Tibial nerve (tissue), 4 donors: ENCODE measurements at regions not wholly inside any gene's neighbourhood (a gene's known extent, or its start where the extent isn't known, plus 50 kb on each side); places are given as distances from the start of the nearest gene placed in this dataset.

Experiments used
- DNase-seq, 2 donors: peaks; one replicate each; pipeline ENCODE4 v3.0.0-alpha.2; 2019; ENCODE audit warnings: low spot score in 2 of 2
- H3K27ac ChIP-seq, 4 donors: fragments of 200-600 bp; sonication (generic) in 3 of 4; one replicate each; pipeline ENCODE4 v1.5.1; 2017 to 2019; ENCODE audit warnings: mild to moderate bottlenecking in 1 of 4
- H3K27me3 ChIP-seq, 2 donors: fragments of 200-600 bp; sonication (generic) in 1 of 2; one replicate each; pipeline versions ENCODE4 v1.5.1 to v1.6.0; 2017 to 2019
- H3K36me3 ChIP-seq, 3 donors: fragments of 200-600 bp; sonication (generic); one replicate each; pipeline ENCODE4 v1.5.1; 2018 to 2019
- H3K4me1 ChIP-seq, 4 donors: fragments of 200-600 bp; sonication (generic) in 3 of 4; one replicate each; pipeline ENCODE4 v1.5.1; 2017 to 2019
- H3K4me3 ChIP-seq, 4 donors: fragments of 200-600 bp; sonication (generic) in 3 of 4; one replicate each; pipeline ENCODE4 v1.5.1; 2017 to 2019; ENCODE audit warnings: mild to moderate bottlenecking in 1 of 4, moderate library complexity in 1 of 4
- H3K9me3 ChIP-seq, 4 donors: fragments of 200-600 bp; sonication (generic) in 3 of 4; one replicate each; pipeline ENCODE4 v1.5.1; 2017 to 2019
- EP300 ChIP-seq, 2 donors: sonication (generic); formaldehyde crosslinking; IDR thresholded peaks; one replicate each; pipeline ENCODE4 v1.6.1; 2017; ENCODE audit warnings: antibody characterized with exemption in 2 of 2, mild to moderate bottlenecking in 1 of 2
- POLR2A ChIP-seq, 2 donors: fragments of 450-650 bp; IDR thresholded peaks; one replicate each; pipeline ENCODE4 v1.6.1; 2017; ENCODE audit warnings: antibody characterized with exemption in 2 of 2, mild to moderate bottlenecking in 2 of 2, moderate library complexity in 2 of 2
- WGBS, 2 donors: methylation state at CpG; one replicate each; pipeline ENCODE4 v1.1.5; 2018; 5-methylcytosine and 5-hydroxymethylcytosine counted together
- TF ChIP-seq, protein P1 (sequence below), 5 experiments: fragments of 200-600 bp in 3 of 5; fragments of 450-650 bp in 2 of 5; sonication (generic) in 3 of 5; IDR thresholded peaks; one replicate each; pipeline ENCODE4 v1.5.1; 2016 to 2019; ENCODE audit warnings: antibody characterized with exemption in 5 of 5, mild to moderate bottlenecking in 3 of 5, moderate library complexity in 2 of 5

DNA sequence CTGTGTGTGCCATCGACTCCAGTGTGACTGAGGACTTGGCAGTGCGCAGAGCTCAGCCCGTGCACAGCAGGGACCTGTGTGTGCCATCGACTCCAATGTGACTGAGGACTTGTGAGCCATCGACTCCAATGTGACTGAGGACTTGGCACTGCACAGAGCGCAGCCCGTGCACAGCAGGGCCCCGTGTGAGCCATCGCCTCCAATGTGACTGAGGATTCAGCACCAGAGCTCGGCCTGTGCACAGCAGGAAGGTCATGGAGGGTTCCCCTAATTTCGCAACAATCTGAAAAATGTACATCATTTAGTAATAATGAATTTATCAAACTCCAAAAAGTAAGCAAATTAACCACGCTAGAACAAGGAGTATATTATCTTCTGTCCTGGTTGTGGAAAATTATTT lies 348.3 kb upstream of the B3GAT1 start:
- Histone ChIP-seq H3K4me3 (no peak overlapping the region), H3K36me3 (no peaks in the 10 kb centered on the region), H3K27me3 (no peaks in the 10 kb centered on the region), H3K4me1 (no peaks in the 10 kb centered on the region), H3K27ac (no peak overlapping the region), H3K9me3 (no peaks in the 10 kb centered on the region)
- no peak for TF ChIP-seq POLR2A (IDR thresholded peaks at IDR 0.05)
- TF ChIP-seq EP300 (IDR thresholded peaks at IDR 0.05): no peak
- TF ChIP-seq, protein P1, sequence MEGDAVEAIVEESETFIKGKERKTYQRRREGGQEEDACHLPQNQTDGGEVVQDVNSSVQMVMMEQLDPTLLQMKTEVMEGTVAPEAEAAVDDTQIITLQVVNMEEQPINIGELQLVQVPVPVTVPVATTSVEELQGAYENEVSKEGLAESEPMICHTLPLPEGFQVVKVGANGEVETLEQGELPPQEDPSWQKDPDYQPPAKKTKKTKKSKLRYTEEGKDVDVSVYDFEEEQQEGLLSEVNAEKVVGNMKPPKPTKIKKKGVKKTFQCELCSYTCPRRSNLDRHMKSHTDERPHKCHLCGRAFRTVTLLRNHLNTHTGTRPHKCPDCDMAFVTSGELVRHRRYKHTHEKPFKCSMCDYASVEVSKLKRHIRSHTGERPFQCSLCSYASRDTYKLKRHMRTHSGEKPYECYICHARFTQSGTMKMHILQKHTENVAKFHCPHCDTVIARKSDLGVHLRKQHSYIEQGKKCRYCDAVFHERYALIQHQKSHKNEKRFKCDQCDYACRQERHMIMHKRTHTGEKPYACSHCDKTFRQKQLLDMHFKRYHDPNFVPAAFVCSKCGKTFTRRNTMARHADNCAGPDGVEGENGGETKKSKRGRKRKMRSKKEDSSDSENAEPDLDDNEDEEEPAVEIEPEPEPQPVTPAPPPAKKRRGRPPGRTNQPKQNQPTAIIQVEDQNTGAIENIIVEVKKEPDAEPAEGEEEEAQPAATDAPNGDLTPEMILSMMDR (IDR thresholded peaks at IDR 0.05): no peak
- DNase-seq: no peak
- 58 to 67% methylated on average over 9 to 10 of the region's 12 CpGs for WGBS, 2 donors

DNA sequence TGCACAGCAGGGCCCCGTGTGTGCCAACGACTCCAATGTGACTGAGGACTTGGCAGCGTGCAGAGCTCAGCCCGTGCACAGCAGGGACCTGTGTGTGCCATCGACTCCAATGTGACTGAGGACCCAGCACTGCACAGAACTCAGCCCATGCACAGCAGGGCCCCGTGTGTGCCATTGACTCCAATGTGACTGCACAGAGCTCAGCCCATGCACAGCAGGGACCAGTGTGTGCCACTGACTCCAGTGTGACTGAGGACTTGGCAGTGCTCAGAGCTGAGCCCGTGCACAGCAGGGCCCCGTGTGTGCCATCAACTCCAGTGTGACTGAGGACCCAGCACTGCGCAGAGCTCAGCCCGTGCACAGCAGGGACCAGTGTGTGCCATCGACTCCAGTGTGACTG lies 347.8 kb upstream of the B3GAT1 start:
- WGBS, 2 donors: 60 to 83% methylated on average over 3 to 11 of the region's 11 CpGs
- Histone ChIP-seq H3K4me3 (no peak overlapping the region), H3K9me3 (no peaks in the 10 kb centered on the region), H3K4me1 (no peaks in the 10 kb centered on the region), H3K36me3 (no peaks in the 10 kb centered on the region), H3K27ac (no peak overlapping the region), H3K27me3 (no peaks in the 10 kb centered on the region)
- TF ChIP-seq, protein P1 (IDR thresholded peaks at IDR 0.05): no peak
- no peak for TF ChIP-seq POLR2A (IDR thresholded peaks at IDR 0.05)
- no peak for TF ChIP-seq EP300 (IDR thresholded peaks at IDR 0.05)
- DNase-seq: no peak

DNA sequence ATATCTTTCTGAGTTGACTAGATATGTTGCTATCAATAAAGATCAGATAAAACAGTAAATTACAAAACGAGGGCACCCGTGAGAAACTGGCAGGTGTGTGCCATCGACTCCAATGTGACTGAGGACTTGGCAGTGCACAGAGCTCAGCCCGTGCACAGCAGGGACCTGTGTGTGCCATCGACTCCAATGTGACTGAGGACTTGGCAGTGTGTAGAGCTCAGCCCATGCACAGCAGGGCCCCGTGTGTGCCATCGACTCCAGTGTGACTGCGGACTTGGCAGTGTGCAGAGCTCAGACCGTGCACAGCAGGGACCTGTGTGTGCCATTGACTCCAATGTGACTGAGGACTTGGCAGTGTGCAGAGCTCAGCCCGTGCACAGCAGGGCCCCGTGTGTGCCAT lies 347.2 kb upstream of the B3GAT1 start:
- TF ChIP-seq, protein P1 (IDR thresholded peaks at IDR 0.05): no peak
- TF ChIP-seq POLR2A (IDR thresholded peaks at IDR 0.05) (no peak), EP300 (IDR thresholded peaks at IDR 0.05) (no peak)
- H3K36me3 ChIP-seq: no peaks in the 10 kb centered on the region
- no peaks in the 10 kb centered on the region for H3K4me1 ChIP-seq
- no peak overlapping the region for H3K4me3 ChIP-seq
- no peak overlapping the region for H3K27ac ChIP-seq
- no peaks in the 10 kb centered on the region for H3K9me3 ChIP-seq
- DNase-seq: no peak
- 79 to 85% methylated on average over 9 to 10 of the region's 11 CpGs for WGBS, 2 donors
- H3K27me3 ChIP-seq: no peaks in the 10 kb centered on the region

DNA sequence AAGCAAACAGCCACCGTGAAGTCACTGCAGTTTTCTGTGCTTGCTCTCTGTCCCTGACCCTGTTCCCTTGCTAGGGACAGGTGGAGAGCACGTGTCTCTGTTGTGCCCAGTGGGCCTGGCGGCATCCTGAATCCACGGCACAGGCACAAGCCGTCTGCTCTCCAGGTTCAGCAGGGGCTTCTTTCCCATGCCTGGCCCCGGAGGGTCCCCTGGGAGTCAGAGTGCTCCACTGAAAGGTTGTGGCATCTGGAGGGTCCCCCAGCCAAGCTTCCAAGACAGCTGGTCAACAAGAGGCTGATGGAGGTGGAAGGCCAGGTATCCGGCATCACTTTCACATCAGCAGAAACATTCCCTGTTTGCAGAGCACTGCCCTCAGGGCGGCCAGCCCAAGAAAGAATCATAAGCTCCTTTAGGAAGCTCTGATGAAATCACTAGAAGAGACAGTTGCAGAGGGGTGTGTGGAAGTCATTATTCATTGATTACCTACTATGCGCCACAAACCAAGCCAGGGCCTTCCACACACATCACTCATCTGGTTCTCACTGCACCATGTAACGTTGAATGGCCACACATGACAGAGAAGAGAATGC lies 346.4 kb upstream of the B3GAT1 start:
- no peak for DNase-seq
- Histone ChIP-seq H3K9me3 (no peaks in the 10 kb centered on the region), H3K36me3 (no peaks in the 10 kb centered on the region), H3K4me1 (no peaks in the 10 kb centered on the region), H3K4me3 (no peak overlapping the region), H3K27me3 (no peaks in the 10 kb centered on the region), H3K27ac (no peak overlapping the region)
- TF ChIP-seq, protein P1 (IDR thresholded peaks at IDR 0.05): no peak
- no peak for TF ChIP-seq POLR2A (IDR thresholded peaks at IDR 0.05)
- TF ChIP-seq EP300 (IDR thresholded peaks at IDR 0.05): no peak
- WGBS, 2 donors: 79 to 82% methylated on average over 9 to 10 of the region's 10 CpGs

DNA sequence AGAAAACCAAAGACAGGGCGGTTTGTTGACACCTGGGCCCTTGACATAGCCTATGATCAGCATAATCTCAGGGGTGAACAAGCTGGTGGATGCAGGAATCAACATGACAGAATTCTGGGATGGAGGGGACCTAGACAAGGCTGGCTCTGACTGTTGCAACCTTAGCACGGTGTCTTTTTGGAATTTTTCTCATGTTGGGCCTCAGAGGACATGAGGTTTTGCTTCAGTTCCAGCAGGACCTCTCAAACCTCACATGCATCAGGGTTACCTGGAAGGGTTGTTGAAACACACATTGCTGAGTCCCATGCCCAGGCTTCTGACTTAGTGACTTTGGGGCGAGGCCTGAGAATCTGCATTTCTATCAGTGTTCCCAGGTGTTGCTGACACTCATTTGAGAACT lies 345.6 kb upstream of the B3GAT1 start:
- WGBS, 2 donors: 73 to 80% methylated on average over 3 of the region's 3 CpGs
- no peaks in the 10 kb centered on the region for H3K9me3 ChIP-seq
- H3K36me3 ChIP-seq: no peaks in the 10 kb centered on the region
- H3K4me3 ChIP-seq: no peak overlapping the region
- H3K27me3 ChIP-seq: no peaks in the 10 kb centered on the region
- TF ChIP-seq EP300 (IDR thresholded peaks at IDR 0.05): no peak
- TF ChIP-seq, protein P1 (IDR thresholded peaks at IDR 0.05): no peak
- no peak for TF ChIP-seq POLR2A (IDR thresholded peaks at IDR 0.05)
- no peaks in the 10 kb centered on the region for H3K4me1 ChIP-seq
- no peak for DNase-seq
- H3K27ac ChIP-seq: no peak overlapping the region
